Stimulated activated CD4-positive, alpha-beta T cell treated with anti-CD3 and anti-CD28 coated beads, Interleukin-4, amount 100 ng/mL, for 1 hour (primary cell): ENCODE measurements at regions not wholly inside any gene's neighbourhood (a gene's known extent, or its start where the extent isn't known, plus 50 kb on each side); places are given as distances from the start of the nearest gene placed in this dataset.
A peak's percentile ranks its signal among the peaks of the same experiment; 100 is the strongest.

ENCODE experiments used
- DNase-seq: peaks from one replicate; pipeline ENCODE4 v3.0.0-alpha.2; 2020

DNA sequence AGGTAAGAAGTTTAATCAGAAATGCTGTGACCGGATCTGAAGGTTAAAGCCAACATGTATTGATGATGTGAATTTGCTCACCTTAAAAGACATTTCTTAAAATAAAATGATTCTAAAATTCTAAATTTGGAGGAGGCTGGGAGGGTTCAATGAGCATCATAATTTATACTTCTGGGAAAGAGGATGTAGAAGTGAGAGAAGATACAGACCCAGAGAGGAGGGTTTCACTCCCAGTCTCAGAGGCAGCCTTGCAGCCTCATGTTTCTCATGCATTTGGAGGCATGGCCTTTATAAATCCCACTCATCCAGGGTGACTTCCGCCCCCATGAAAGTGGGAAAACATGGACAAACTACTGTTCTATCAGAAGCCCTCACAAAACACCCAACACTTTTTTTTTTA, 305.6 kb upstream of the PITRM1 start:
- DNase-seq = no peak

DNA sequence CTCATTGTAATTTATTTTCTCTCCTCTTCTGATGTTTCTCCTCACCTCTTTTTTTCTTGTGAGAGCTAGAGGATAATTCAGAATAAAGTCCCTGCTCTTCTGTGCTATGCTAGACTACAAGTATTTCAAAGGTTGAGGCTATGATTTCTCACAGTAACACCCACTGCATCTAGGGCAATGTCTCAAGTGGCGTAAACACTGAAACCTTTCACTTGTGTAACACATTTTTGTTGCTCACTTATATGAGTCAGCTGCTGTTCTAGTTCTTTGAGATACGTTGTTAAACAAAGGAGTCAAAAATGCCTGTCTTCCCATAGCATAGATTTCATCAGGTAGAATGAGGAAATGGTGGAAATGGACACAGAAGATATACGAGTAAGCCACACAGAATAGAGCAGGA, 305.1 kb upstream of the PITRM1 start:
- no peak for DNase-seq

DNA sequence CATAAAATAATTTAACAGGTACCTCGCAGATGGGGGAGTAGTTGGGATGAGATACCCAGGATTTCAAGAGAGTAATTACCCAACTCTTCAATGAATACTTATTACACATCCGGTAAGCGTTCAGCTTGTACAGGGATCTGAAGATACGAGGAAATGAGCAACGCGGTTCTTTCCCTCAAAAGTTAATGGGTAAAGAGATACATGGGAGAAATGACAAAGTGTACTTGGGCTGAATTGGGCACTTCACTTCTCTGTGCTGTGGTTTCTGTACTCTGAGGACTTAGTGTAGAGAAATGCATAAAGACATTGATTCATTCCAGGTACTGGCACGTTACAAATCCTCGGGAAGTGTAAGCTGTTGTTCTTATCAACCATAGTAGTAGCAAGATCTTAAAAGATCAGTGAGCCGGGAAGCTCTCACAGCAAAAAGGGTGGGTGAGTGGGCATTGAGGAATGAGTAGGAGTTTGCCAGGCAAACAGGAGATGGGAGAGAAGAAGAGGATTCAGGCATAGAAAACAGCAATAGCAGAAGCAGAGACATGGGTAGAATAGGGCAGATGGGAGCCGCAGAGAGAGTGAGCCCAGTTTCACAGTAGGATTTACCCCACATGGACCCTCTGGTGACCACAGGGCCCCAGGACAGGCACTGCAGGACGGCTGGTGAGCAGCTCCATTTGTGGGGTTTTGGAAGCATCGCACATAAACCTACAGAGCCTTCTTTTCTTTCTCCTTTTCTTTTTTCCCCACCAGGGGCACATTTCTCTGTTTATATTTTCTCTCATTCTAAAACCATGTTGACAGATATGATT, 304.3 kb upstream of the PITRM1 start:
- DNase-seq = no peak

- DNase-seq = no peak
These were observed 303.6 kb upstream of the PITRM1 start for GRCh38 chr10:3476186-3476585.

GRCh38 chr10:3475367-3475766, 302.8 kb upstream of the PITRM1 start:
- DNase-seq = no peak

- DNase-seq = no peak
These were observed 301.7 kb upstream of the PITRM1 start for GRCh38 chr10:3474266-3474665.

DNA sequence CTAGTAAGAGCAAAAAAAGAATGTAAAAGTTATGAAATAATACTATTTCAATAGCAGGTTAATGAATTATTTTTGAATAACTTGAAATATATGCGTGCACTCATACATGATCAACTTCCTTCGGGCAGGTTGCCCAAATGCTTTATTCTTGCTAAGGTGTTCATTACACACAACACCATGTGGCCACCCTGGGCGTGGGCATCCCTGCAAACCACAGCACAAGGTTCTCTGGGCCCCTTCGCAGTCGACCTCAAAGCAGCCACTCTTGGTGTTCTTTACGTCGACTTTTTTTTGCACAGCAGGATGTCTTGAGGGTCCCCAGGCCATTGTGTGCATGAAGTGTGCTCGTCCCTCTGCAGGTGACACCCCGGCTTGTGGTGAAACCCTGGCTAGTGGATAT, 300.7 kb upstream of the PITRM1 start:
- DNase-seq = no peak

GRCh38 chr10:3472287-3473051, 299.9 kb upstream of the PITRM1 start:
- DNase-seq = no peak

- no peak for DNase-seq
These were observed 299.3 kb upstream of the PITRM1 start for GRCh38 chr10:3471927-3472286.

DNA sequence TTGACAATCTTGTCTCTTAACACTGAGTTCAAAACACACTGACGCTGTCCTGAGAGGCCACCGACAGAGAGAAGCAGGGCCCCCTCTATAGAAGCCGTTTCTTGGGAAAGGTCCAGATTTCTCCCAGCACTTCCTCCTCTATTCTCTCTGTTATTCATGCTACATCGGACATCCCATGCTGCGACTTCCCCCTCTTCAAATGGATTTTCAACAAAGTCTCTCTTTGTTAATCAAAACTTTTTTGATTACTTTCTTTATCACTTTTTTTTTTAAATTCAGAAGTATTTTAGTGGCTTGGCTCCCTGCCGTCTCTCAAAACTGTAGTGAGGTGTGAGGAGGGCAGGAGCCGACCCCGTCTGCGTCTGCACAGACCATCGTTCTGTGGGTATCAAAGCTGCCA, 298.9 kb upstream of the PITRM1 start:
- DNase-seq = no peak

- DNase-seq = no peak
These were observed 297.6 kb upstream of the PITRM1 start for GRCh38 chr10:3470191-3470590.

GRCh38 chr10:3469639-3470020, 297.0 kb upstream of the PITRM1 start:
- DNase-seq = no peak

DNA sequence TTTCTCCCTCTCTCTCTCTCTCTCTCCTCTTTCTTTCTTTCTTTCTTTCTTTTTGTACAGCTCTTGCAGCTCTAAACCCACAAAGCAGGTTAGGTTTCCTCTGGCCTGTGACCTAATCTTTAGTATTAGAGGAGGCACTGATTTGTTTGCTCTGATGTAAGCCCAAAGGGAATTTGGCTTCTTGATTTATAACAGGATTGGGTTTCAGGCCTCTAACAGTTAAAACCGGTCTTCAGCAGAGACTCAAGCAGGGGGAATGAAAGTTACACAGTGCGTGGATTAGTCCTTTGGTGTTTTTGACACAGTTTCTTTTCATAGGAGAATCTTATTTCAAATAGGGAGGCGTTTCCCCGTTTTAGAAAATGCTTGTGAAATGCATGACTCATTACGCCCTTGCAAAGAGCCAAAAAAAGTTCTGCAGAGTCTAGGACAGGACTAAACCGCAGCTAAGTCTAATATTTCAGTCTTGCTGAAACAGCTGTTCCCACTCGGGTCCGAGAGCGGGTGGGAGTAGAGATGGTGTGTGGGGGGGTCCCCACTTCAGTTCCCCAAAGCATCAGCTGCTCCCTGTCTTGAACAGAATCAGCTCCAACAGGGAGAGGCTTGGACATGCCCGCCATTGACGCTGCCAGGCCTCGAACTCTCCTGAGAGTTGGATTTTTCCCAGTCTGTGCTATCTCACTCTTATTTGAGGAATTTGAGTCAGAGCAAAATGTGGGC, 296.5 kb upstream of the PITRM1 start:
- peak; percentile 18 for DNase-seq

DNA sequence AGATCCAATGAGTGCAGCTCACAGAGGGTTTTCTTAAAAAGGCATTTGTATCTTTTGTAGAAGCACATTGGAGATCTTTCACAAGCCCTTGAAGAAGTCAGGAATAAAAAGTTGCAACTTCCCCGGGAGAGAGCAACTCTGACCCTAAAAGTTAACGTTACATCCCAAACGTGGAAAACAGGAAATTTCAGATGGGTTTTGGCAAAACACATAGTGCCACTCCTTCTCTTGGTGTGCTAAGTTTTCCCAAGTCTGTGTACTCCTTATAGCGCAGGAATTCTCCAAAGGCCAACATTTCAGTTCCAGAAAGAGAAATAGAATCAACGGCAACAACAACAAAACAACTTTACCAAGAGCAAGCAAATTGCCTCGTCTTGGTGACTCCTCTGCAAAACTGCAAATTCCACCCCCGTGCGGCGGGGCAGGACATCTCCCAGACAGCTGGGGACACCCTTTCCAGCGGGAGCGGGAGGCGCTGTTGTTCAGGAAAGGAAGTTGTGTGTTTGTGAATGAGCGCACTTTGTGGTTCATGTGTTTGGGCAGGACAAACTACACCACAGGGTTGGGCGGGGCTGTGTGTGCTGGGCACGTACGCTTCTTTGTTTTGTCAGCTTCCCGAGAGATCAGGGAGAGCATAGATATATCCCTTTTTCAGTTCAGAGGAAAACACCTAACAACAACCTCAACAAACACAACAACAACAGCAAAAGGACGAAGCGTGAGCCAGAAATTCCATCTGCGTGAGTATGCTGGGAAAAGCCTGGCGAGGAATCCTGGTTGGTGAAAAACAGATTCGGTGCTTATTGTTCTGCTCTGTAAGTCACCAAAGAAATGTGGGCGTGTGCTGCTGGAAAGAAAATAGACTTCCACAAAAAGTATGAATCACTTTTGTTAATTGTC, 294.7 kb upstream of the PITRM1 start:
- DNase-seq = no peak

GRCh38 chr10:3465406-3465891, 292.9 kb upstream of the PITRM1 start:
- no peak for DNase-seq

GRCh38 chr10:3464760-3465405, 292.3 kb upstream of the PITRM1 start:
- no peak for DNase-seq

- DNase-seq = no peak
These were observed 288.0 kb upstream of the PITRM1 start for GRCh38 chr10:3460420-3461128.

GRCh38 chr10:3455385-3456334, 283.1 kb upstream of the PITRM1 start:
- DNase-seq = no peak

DNA sequence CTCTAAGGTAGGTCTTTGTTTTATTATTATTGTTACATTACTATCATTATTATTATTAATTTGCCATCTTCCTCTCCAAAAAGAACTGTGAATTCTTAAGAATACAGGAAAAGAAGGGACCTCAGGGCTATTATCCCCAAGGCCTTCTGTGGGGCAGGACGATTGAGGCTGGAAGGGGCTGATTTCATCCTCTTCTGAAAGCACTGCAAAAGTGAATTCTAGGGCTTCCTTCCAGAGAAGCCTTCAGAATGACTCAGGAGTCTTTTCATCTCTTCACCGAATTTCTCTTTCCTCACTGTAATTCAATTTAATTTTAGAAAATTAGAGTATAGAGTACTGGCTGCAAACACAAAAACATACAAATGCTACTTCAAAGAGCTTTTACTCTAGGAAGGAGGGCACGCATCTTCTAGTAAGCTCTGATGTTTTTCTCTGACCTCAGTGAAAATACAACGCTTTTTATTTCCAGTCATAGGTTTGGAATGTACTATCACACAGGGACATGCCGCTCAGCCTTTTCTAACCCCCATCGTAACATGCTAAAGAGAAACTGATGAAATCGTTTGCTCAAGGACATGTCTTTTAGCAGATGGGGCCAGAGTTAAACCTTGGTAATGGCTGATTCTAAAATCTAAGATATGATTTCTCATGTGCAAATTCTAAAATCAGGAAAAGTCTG, 280.2 kb upstream of the PITRM1 start:
- no peak for DNase-seq
